Hepatocyte (in vitro differentiated cells): ENCODE measurements at regions not wholly inside any gene's neighbourhood (a gene's known extent, or its start where the extent isn't known, plus 50 kb on each side); places are given as distances from the start of the nearest gene placed in this dataset.

ENCODE experiments used
- CTCF ChIP-seq: fragments of 200-600 bp; sonication (generic); IDR thresholded peaks from 2 replicates; pipeline ENCODE4 v1.5.1; 2016; ENCODE audit warnings: antibody characterized with exemption, mild to moderate bottlenecking; ENCODE audit not compliant: poor library complexity
- EZH2 ChIP-seq: fragments of 200-600 bp; sonication (generic); IDR thresholded peaks from 2 replicates; pipeline ENCODE4 v1.6.1; 2016; ENCODE audit warnings: antibody characterized with exemption, mild to moderate bottlenecking, borderline replicate concordance
- EZH2phosphoT487 ChIP-seq: fragments of 200-600 bp; sonication (generic); IDR thresholded peaks from one replicate; pipeline ENCODE4 v1.6.1; 2018; ENCODE audit warnings: antibody characterized with exemption, mild to moderate bottlenecking, low read depth, moderate library complexity; ENCODE audit not compliant: unreplicated experiment, severe bottlenecking

- TF ChIP-seq EZH2phosphoT487 (no peak), CTCF (no peak), EZH2 (no peak)
Measured at GRCh38 chr22:49534386-49534785, 293.3 kb downstream of the BRD1 start.
